Psoas muscle (tissue), 7 donors: ENCODE measurements at regions not wholly inside any gene's neighbourhood (a gene's known extent, or its start where the extent isn't known, plus 50 kb on each side); places are given as distances from the start of the nearest gene placed in this dataset.

ENCODE experiments used
- ATAC-seq, 4 donors: fragments of 200-7000 bp; cut with Tn5 transposase; one replicate each; pipeline ENCODE4 v1.9.1; 2020; ENCODE audit warnings: moderate library complexity in 3 of 4, mild to moderate bottlenecking in 2 of 4
- DNase-seq, 2 donors: peaks; one replicate each; pipeline ENCODE4 v3.0.0-alpha.2; 2020
- H3K27ac ChIP-seq: fragments of 200-600 bp; one replicate; pipeline ENCODE4 v1.8.0; 2022
- H3K27me3 ChIP-seq, 3 donors: fragments of 200-600 bp in 1 of 3; one replicate each; pipeline versions ENCODE4 v1.6.1 to v1.8.0; 2013 to 2022; ENCODE audit warnings: low read length in 2 of 3, mild to moderate bottlenecking in 2 of 3, moderate library complexity in 1 of 3; ENCODE audit not compliant: insufficient read depth in 3 of 3
- H3K36me3 ChIP-seq, 2 donors: fragments of 200-600 bp in 1 of 2; one replicate each; pipeline versions ENCODE4 v1.6.1 to v1.8.0; 2013 to 2022; ENCODE audit warnings: low read depth in 1 of 2, mild to moderate bottlenecking in 1 of 2, moderate library complexity in 1 of 2; ENCODE audit not compliant: insufficient read depth in 1 of 2
- H3K4me1 ChIP-seq: fragments of 200-600 bp; one replicate; pipeline ENCODE4 v1.8.0; 2022
- H3K4me3 ChIP-seq: fragments of 200-600 bp; one replicate; pipeline ENCODE4 v1.8.0; 2022; ENCODE audit warnings: mild to moderate bottlenecking
- H3K9me3 ChIP-seq: fragments of 200-600 bp; one replicate; pipeline ENCODE4 v1.8.0; 2022
- CTCF ChIP-seq: fragments of 200-600 bp; IDR thresholded peaks from one replicate; pipeline ENCODE4 v1.8.0; 2022; ENCODE audit warnings: antibody characterized with exemption
- WGBS, 3 donors: extraction: QIAGEN DNeasy Blood & Tissue Kit; methylation state at CpG; one replicate each; pipeline versions ENCODE4 v1.1.6 to v1.1.7; 2013; 5-methylcytosine and 5-hydroxymethylcytosine counted together
- intact Hi-C, 2 donors: fragments of 100-400 bp; cut with DNase I; formaldehyde crosslinking; loops; one replicate each; pipeline versions ENCODE4 v1.11.0 to v1.14.2; 2022
- donor health status: healthy with polysubstance abuse.
- donor health status: DM: no; HTN: no; CAD: no; lungs with moderate emphysema.
- donor health status: Bipolar disorder and iron deficiency.
- donor health status: healthy.
- donor health status: DM: yes; HTN: yes; CAD: no.
- donor health status: DM: no; HTN: no; CAD: no.
- donor health status: DM: yes; HTN: yes; CAD: no.

- Histone ChIP-seq H3K36me3 (no peaks in the 10 kb centered on the region), H3K9me3 (no peaks in the 10 kb centered on the region), H3K4me3 (no peak overlapping the region), H3K4me1 (no peaks in the 10 kb centered on the region), H3K27ac (no peak overlapping the region), H3K27me3 (no peaks in the 10 kb centered on the region)
- no peak for ATAC-seq
- DNase-seq: no peak
- 47 to 50% (median 49%) methylated on average over 4 of the region's 4 CpGs for WGBS, 3 donors
- no peak for TF ChIP-seq CTCF
- intact Hi-C loops: no loop called here
Observed at GRCh38 chr16:59263955-59264354, 529.8 kb upstream of the GOT2 start.

GRCh38 chr16:59260892-59261291, 526.8 kb upstream of the GOT2 start:
- WGBS, 3 donors: 80 to 86% (median 82%) methylated on average over 4 of the region's 4 CpGs
- H3K4me3 ChIP-seq: no peak overlapping the region
- no peaks in the 10 kb centered on the region for H3K27me3 ChIP-seq
- intact Hi-C loops: no loop called here
- DNase-seq: no peak
- no peak for ATAC-seq
- no peak overlapping the region for H3K27ac ChIP-seq
- H3K4me1 ChIP-seq: no peaks in the 10 kb centered on the region
- H3K36me3 ChIP-seq: no peaks in the 10 kb centered on the region
- TF ChIP-seq CTCF: no peak
- no peaks in the 10 kb centered on the region for H3K9me3 ChIP-seq

- Histone ChIP-seq H3K4me3 (no peak overlapping the region), H3K27ac (no peak overlapping the region), H3K9me3 (no peaks in the 10 kb centered on the region), H3K4me1 (no peaks in the 10 kb centered on the region), H3K36me3 (no peaks in the 10 kb centered on the region), H3K27me3 (no peaks in the 10 kb centered on the region)
- no peak for TF ChIP-seq CTCF
- no peak for DNase-seq
- intact Hi-C loops: no loop called here
- no peak for ATAC-seq
Observed at GRCh38 chr16:59259950-59260319, 525.8 kb upstream of the GOT2 start.

- WGBS, 3 donors: 77 to 83% (median 82%) methylated on average over 18 of the region's 18 CpGs
- intact Hi-C loops: no loop called here
- H3K4me1 ChIP-seq: no peaks in the 10 kb centered on the region
- no peaks in the 10 kb centered on the region for H3K36me3 ChIP-seq
- H3K4me3 ChIP-seq: no peak overlapping the region
- DNase-seq (no peak), ATAC-seq (no peak)
- no peaks in the 10 kb centered on the region for H3K9me3 ChIP-seq
- no peak overlapping the region for H3K27ac ChIP-seq
- H3K27me3 ChIP-seq: no peaks in the 10 kb centered on the region
- no peak for TF ChIP-seq CTCF
Observed at GRCh38 chr16:59259074-59259949, 525.2 kb upstream of the GOT2 start.

- no peak overlapping the region for H3K27ac ChIP-seq
Observed at GRCh38 chr16:59252317-59252716, 518.2 kb upstream of the GOT2 start.

More at GRCh38 chr16:59252317-59252716, 518.2 kb upstream of the GOT2 start:
- Histone ChIP-seq H3K4me3 (no peak overlapping the region), H3K9me3 (no peaks in the 10 kb centered on the region), H3K27me3 (no peaks in the 10 kb centered on the region), H3K36me3 (no peaks in the 10 kb centered on the region), H3K4me1 (no peaks in the 10 kb centered on the region)
- DNase-seq (no peak), ATAC-seq (no peak)
- no peak for TF ChIP-seq CTCF
- intact Hi-C loops: no loop called here
- WGBS, 3 donors: 77 to 88% (median 82%) methylated on average over 3 of the region's 3 CpGs
